Breast epithelium (tissue), 4 donors: ENCODE measurements at regions not wholly inside any gene's neighbourhood (a gene's known extent, or its start where the extent isn't known, plus 50 kb on each side); places are given as distances from the start of the nearest gene placed in this dataset.
"Not testable (repeated sequence)": the region's sequence is repeated elsewhere in the genome, so short reads cannot be mapped to it uniquely, and the experiment has no call there.

ENCODE experiments used
- DNase-seq, 2 donors: peaks; one replicate each; pipeline ENCODE4 v3.0.0-alpha.2; 2019; ENCODE audit warnings: low spot score in 2 of 2
- H3K27ac ChIP-seq, 2 donors: fragments of 200-600 bp; sonication (generic) in 1 of 2; one replicate each; pipeline ENCODE4 v1.5.1; 2016 to 2019; ENCODE audit warnings: mild to moderate bottlenecking in 1 of 2
- H3K27me3 ChIP-seq, 2 donors: fragments of 200-600 bp; sonication (generic) in 1 of 2; one replicate each; pipeline versions ENCODE4 v1.5.1 to v1.6.0; 2017 to 2019; ENCODE audit warnings: control low read depth in 1 of 2, mild to moderate bottlenecking in 1 of 2
- H3K36me3 ChIP-seq: fragments of 200-600 bp; one replicate; pipeline ENCODE4 v1.5.1; 2019
- H3K4me1 ChIP-seq, 2 donors: fragments of 200-600 bp; sonication (generic); one replicate each; pipeline ENCODE4 v1.5.1; 2016 to 2019; ENCODE audit warnings: control low read depth in 1 of 2
- H3K4me3 ChIP-seq, 3 donors: fragments of 200-600 bp; sonication (generic); 1 replicate in 2 of 3; 2 replicates in 1 of 3; pipeline ENCODE4 v1.5.1; 2016 to 2019; ENCODE audit warnings: mild to moderate bottlenecking in 3 of 3, moderate library complexity in 2 of 3
- H3K9me3 ChIP-seq, 2 donors: fragments of 200-600 bp; sonication (generic) in 1 of 2; one replicate each; pipeline ENCODE4 v1.5.1; 2016 to 2019; ENCODE audit warnings: control low read depth in 1 of 2
- CTCF ChIP-seq, 3 donors: fragments of 450-650 bp; IDR thresholded peaks; one replicate each; pipeline ENCODE4 v1.5.1; 2016 to 2017; ENCODE audit warnings: antibody characterized with exemption in 3 of 3, mild to moderate bottlenecking in 3 of 3, moderate library complexity in 3 of 3
- POLR2A ChIP-seq: fragments of 450-650 bp; IDR thresholded peaks from one replicate; pipeline ENCODE4 v1.6.1; 2016; ENCODE audit warnings: antibody characterized with exemption, mild to moderate bottlenecking, moderate library complexity
- POLR2AphosphoS5 ChIP-seq, 3 donors: sonication (generic); formaldehyde crosslinking; IDR thresholded peaks; one replicate each; pipeline ENCODE4 v1.6.1; 2017; ENCODE audit warnings: antibody characterized with exemption in 3 of 3
- intact Hi-C: fragments of 100-400 bp; cut with DNase I; formaldehyde crosslinking; loops from one replicate; pipeline ENCODE4 v1.15.1; 2023; ENCODE audit warnings: low total_unique reads

- Histone ChIP-seq H3K4me3 (no peak overlapping the region), H3K9me3 (peaks cover 1 to 3% of the 10 kb centered on the region in 2 donors), H3K4me1 (no peaks in the 10 kb centered on the region), H3K36me3 (no peaks in the 10 kb centered on the region), H3K27me3 (no peaks in the 10 kb centered on the region), H3K27ac (no peak overlapping the region)
- DNase-seq, result no peak
- TF ChIP-seq POLR2AphosphoS5 (IDR thresholded peaks at IDR 0.05), result no peak
- TF ChIP-seq CTCF (IDR thresholded peaks at IDR 0.05), result no peak
- no peak for TF ChIP-seq POLR2A
- intact Hi-C loops, result no loop called here
Observed at GRCh38 chr14:40229676-40230075, 797.4 kb upstream of the FBXO33 start.

- no peaks in the 10 kb centered on the region for H3K4me1 ChIP-seq
- no peak overlapping the region for H3K4me3 ChIP-seq
- H3K36me3 ChIP-seq, result no peaks in the 10 kb centered on the region
- no peaks in the 10 kb centered on the region for H3K9me3 ChIP-seq
- H3K27me3 ChIP-seq, result no peaks in the 10 kb centered on the region
- TF ChIP-seq POLR2AphosphoS5 (IDR thresholded peaks at IDR 0.05), result no peak
- no peak for TF ChIP-seq POLR2A
- H3K27ac ChIP-seq, result no peak overlapping the region
- DNase-seq, result no peak
- intact Hi-C loops, result no loop called here
Observed at GRCh38 chr14:40222996-40223395, 790.8 kb upstream of the FBXO33 start.

- H3K4me3 ChIP-seq, result no peak overlapping the region
- no peaks in the 10 kb centered on the region for H3K27me3 ChIP-seq
- H3K9me3 ChIP-seq, result no peaks in the 10 kb centered on the region
- TF ChIP-seq POLR2AphosphoS5 (IDR thresholded peaks at IDR 0.05) (no peak), CTCF (IDR thresholded peaks at IDR 0.05) (no peak)
- intact Hi-C loops, result no loop called here
- no peaks in the 10 kb centered on the region for H3K4me1 ChIP-seq
- DNase-seq, result no peak
- H3K36me3 ChIP-seq, result no peaks in the 10 kb centered on the region
- no peak overlapping the region for H3K27ac ChIP-seq
Observed at GRCh38 chr14:40221428-40221827, 789.2 kb upstream of the FBXO33 start.

- Histone ChIP-seq H3K27ac (no peak overlapping the region), H3K4me3 (no peak overlapping the region), H3K9me3 (no peaks in the 10 kb centered on the region), H3K4me1 (no peaks in the 10 kb centered on the region), H3K36me3 (no peaks in the 10 kb centered on the region), H3K27me3 (no peaks in the 10 kb centered on the region)
- no peak for DNase-seq
- intact Hi-C loops, result no loop called here
- TF ChIP-seq POLR2A, result no peak
- TF ChIP-seq CTCF (IDR thresholded peaks at IDR 0.05), result no peak
- TF ChIP-seq POLR2AphosphoS5 (IDR thresholded peaks at IDR 0.05), result no peak
Observed at GRCh38 chr14:40219032-40219431, 786.8 kb upstream of the FBXO33 start.

- Histone ChIP-seq H3K36me3 (no peaks in the 10 kb centered on the region), H3K27me3 (no peaks in the 10 kb centered on the region), H3K9me3 (no peaks in the 10 kb centered on the region), H3K4me3 (no peak overlapping the region), H3K4me1 (no peaks in the 10 kb centered on the region), H3K27ac (no peak overlapping the region)
- no peak for TF ChIP-seq POLR2A
- no peak for TF ChIP-seq CTCF (IDR thresholded peaks at IDR 0.05)
- no peak for TF ChIP-seq POLR2AphosphoS5 (IDR thresholded peaks at IDR 0.05)
- DNase-seq, result no peak
- intact Hi-C loops, result no loop called here
Observed at GRCh38 chr14:40218282-40218941, 786.2 kb upstream of the FBXO33 start.

GRCh38 chr14:40216976-40217375 lies 784.7 kb upstream of the FBXO33 start:
- H3K9me3 ChIP-seq, result no peaks in the 10 kb centered on the region
- no peak overlapping the region for H3K4me3 ChIP-seq
- H3K36me3 ChIP-seq, result no peaks in the 10 kb centered on the region
- TF ChIP-seq POLR2A (no peak), POLR2AphosphoS5 (IDR thresholded peaks at IDR 0.05) (no peak), CTCF (IDR thresholded peaks at IDR 0.05) (no peak)
- intact Hi-C loops, result no loop called here
- no peaks in the 10 kb centered on the region for H3K4me1 ChIP-seq
- no peak for DNase-seq
- no peak overlapping the region for H3K27ac ChIP-seq
- H3K27me3 ChIP-seq, result no peaks in the 10 kb centered on the region

GRCh38 chr14:40216408-40216807 lies 784.2 kb upstream of the FBXO33 start:
- H3K9me3 ChIP-seq, H3K4me3 ChIP-seq, intact Hi-C loops: not testable (repeated sequence)

More at GRCh38 chr14:40216408-40216807, 784.2 kb upstream of the FBXO33 start:
- H3K27ac ChIP-seq, H3K36me3 ChIP-seq, H3K27me3 ChIP-seq, H3K4me1 ChIP-seq, DNase-seq: not testable (repeated sequence)
